HL-60 (cell line): ENCODE measurements at regions not wholly inside any gene's neighbourhood (a gene's known extent, or its start where the extent isn't known, plus 50 kb on each side); places are given as distances from the start of the nearest gene placed in this dataset.

Experiments used
- DNase-seq, 2 experiments: peaks; one replicate each; pipeline ENCODE4 v3.0.0-alpha.2; 2010 to 2020; ENCODE audit warnings: low read depth in 1 of 2, low spot score in 1 of 2
- H3K27ac ChIP-seq: fragments of 250-450 bp; sonication (Bioruptor Pico); replicated peaks from 2 replicates; pipeline ENCODE4 v1.5.1; 2020; ENCODE audit warnings: mild to moderate bottlenecking, moderate library complexity
- H3K27me3 ChIP-seq: fragments of 250-450 bp; sonication (Bioruptor Pico); 2 replicates; pipeline ENCODE4 v1.5.1; 2021; ENCODE audit warnings: mild to moderate bottlenecking, moderate library complexity; ENCODE audit not compliant: insufficient read depth, poor library complexity, severe bottlenecking
- H3K4me3 ChIP-seq: replicated peaks from 2 replicates; pipeline ENCODE4 v1.5.1; 2011; ENCODE audit warnings: mild to moderate bottlenecking, control low read depth, low read length; ENCODE audit not compliant: insufficient read depth
- CTCF ChIP-seq: IDR thresholded peaks from one replicate; pipeline ENCODE4 v1.5.1; 2011; ENCODE audit warnings: low read length, control low read depth, inconsistent platforms; ENCODE audit not compliant: insufficient read depth
- GABPA ChIP-seq: IDR thresholded peaks from 2 replicates; pipeline ENCODE4 v1.6.1; 2012; ENCODE audit warnings: low read depth
- POLR2AphosphoS5 ChIP-seq: IDR thresholded peaks from 2 replicates; pipeline ENCODE4 v1.6.1; 2012; ENCODE audit warnings: low read depth
- SPI1 ChIP-seq: IDR thresholded peaks from 2 replicates; pipeline ENCODE4 v1.6.1; 2012; ENCODE audit warnings: low read depth, mild to moderate bottlenecking, borderline replicate concordance
- TF ChIP-seq, protein P1 (sequence below): IDR thresholded peaks from 2 replicates; pipeline ENCODE4 v1.6.1; 2012; ENCODE audit warnings: low read depth; ENCODE audit not compliant: insufficient replicate concordance

DNA sequence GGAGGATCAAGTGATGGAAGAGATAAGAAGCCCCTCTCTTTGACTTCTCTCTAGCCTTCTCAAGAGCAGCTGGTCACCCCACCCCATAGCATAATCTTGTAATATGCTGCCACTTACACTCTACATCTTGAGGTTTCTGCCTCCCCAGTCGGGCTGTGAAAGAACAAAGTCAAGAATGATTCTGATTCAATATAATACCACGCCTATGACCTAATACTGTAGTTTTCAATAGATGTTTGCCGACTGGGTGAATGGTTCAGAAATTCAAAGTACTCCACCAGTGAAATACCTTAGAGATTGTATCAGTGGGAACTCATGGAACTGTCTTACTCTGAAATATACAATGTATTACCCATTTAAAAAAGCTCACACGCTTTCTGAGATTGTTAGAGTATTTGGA, 93.0 kb upstream of the ZFHX3 start:
- DNase-seq, result no peak
- TF ChIP-seq CTCF (no peak), POLR2AphosphoS5 (no peak), SPI1 (no peak), GABPA (no peak)
- TF ChIP-seq, protein P1, sequence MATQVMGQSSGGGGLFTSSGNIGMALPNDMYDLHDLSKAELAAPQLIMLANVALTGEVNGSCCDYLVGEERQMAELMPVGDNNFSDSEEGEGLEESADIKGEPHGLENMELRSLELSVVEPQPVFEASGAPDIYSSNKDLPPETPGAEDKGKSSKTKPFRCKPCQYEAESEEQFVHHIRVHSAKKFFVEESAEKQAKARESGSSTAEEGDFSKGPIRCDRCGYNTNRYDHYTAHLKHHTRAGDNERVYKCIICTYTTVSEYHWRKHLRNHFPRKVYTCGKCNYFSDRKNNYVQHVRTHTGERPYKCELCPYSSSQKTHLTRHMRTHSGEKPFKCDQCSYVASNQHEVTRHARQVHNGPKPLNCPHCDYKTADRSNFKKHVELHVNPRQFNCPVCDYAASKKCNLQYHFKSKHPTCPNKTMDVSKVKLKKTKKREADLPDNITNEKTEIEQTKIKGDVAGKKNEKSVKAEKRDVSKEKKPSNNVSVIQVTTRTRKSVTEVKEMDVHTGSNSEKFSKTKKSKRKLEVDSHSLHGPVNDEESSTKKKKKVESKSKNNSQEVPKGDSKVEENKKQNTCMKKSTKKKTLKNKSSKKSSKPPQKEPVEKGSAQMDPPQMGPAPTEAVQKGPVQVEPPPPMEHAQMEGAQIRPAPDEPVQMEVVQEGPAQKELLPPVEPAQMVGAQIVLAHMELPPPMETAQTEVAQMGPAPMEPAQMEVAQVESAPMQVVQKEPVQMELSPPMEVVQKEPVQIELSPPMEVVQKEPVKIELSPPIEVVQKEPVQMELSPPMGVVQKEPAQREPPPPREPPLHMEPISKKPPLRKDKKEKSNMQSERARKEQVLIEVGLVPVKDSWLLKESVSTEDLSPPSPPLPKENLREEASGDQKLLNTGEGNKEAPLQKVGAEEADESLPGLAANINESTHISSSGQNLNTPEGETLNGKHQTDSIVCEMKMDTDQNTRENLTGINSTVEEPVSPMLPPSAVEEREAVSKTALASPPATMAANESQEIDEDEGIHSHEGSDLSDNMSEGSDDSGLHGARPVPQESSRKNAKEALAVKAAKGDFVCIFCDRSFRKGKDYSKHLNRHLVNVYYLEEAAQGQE, result no peak
- no peak overlapping the region for H3K27ac ChIP-seq
- no peak overlapping the region for H3K4me3 ChIP-seq
- H3K27me3 ChIP-seq, result no peaks in the 10 kb centered on the region

- Histone ChIP-seq H3K4me3 (no peak overlapping the region), H3K27me3 (no peaks in the 10 kb centered on the region), H3K27ac (no peak overlapping the region)
- TF ChIP-seq SPI1 (no peak), GABPA (no peak), POLR2AphosphoS5 (no peak), CTCF (no peak)
- TF ChIP-seq, protein P1, result no peak
- DNase-seq, result no peak
Observed at GRCh38 chr16:73131156-73131862, 83.4 kb upstream of the ZFHX3 start.

DNA sequence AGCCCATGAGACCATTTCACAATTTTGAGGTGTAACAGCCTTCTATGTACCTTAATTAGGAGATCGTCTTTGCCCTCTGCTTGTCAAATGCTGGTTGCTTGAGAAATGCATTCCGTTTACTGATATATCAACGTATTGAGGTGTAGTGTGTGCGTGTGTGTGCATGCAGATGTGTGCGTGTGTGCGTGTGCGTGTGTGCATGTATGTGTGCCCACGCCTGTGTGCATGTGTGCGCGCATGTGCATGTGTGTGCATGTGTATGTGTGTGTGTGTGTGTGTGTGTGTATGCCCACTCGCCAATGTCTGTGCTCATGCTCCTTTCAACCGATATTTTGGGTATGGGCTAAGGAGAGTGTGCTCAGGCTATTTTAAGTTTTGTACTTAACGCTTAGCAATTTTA, 81.5 kb upstream of the ZFHX3 start:
- no peak overlapping the region for H3K4me3 ChIP-seq
- TF ChIP-seq CTCF (no peak), SPI1 (no peak), POLR2AphosphoS5 (no peak), GABPA (no peak)
- TF ChIP-seq, protein P1, result no peak
- DNase-seq, result no peak

More for the DNA sequence above, 81.5 kb upstream of the ZFHX3 start:
- Histone ChIP-seq H3K27ac (no peak overlapping the region), H3K27me3 (no peaks in the 10 kb centered on the region)
